Common myeloid progenitor, CD34-positive (primary cell): ENCODE measurements at regions not wholly inside any gene's neighbourhood (a gene's known extent, or its start where the extent isn't known, plus 50 kb on each side); places are given as distances from the start of the nearest gene placed in this dataset.

Experiments
- CTCF ChIA-PET: fragments of 350-600 bp; sonication (Branson Sonifier 250); formaldehyde crosslinking; loops from one replicate; lab custom pipeline; 2021; ENCODE audit warnings: antibody characterized with exemption; lab: Charles Lee
- POLR2A ChIA-PET: fragments of 350-600 bp; sonication (Branson Sonifier 250); formaldehyde crosslinking; loops from one replicate; lab custom pipeline; 2021; ENCODE audit warnings: antibody characterized with exemption; lab: Charles Lee
- DNase-seq, 3 donors: peaks; one replicate each; pipeline versions ENCODE4 v3.0.0 to v3.0.0-alpha.2; 2013
- H3K27ac ChIP-seq, 2 experiments: 1 replicate in 1 of 2; 2 replicates in 1 of 2; pipeline ENCODE4 v1.7.0; 2013; ENCODE audit warnings: inconsistent platforms in 2 of 2, low read length in 2 of 2, mild to moderate bottlenecking in 2 of 2, low read depth in 1 of 2, moderate library complexity in 1 of 2; ENCODE audit not compliant: severe bottlenecking in 2 of 2, insufficient read depth in 1 of 2, poor library complexity in 1 of 2
- H3K27me3 ChIP-seq, 5 experiments: replicated peaks in 2 of 5; 1 replicate in 3 of 5; 2 replicates in 2 of 5; pipeline versions ENCODE4 v1.6.1 to v1.7.0; 2013; ENCODE audit warnings: low read length in 4 of 5, mild to moderate bottlenecking in 2 of 5, moderate library complexity in 2 of 5, inconsistent platforms in 1 of 5; ENCODE audit not compliant: insufficient read depth in 5 of 5, control insufficient read depth in 4 of 5
- H3K36me3 ChIP-seq, 4 experiments: 1 replicate in 2 of 4; 2 replicates in 2 of 4; pipeline versions ENCODE4 v1.6.1 to v1.7.0; 2013; ENCODE audit warnings: low read length in 3 of 4, control low read depth in 1 of 4, mild to moderate bottlenecking in 1 of 4; ENCODE audit not compliant: control insufficient read depth in 4 of 4, insufficient read depth in 4 of 4
- H3K4me1 ChIP-seq, 4 experiments: 1 replicate in 3 of 4; 2 replicates in 1 of 4; pipeline versions ENCODE4 v1.6.1 to v1.7.1; 2013; ENCODE audit warnings: low read length in 3 of 4, mild to moderate bottlenecking in 3 of 4, control low read depth in 1 of 4, inconsistent platforms in 1 of 4, moderate library complexity in 1 of 4; ENCODE audit not compliant: control insufficient read depth in 4 of 4, insufficient read depth in 4 of 4; ENCODE audit errors: control extremely low read depth in 1 of 4
- H3K4me3 ChIP-seq, 7 experiments: 1 replicate in 4 of 7; 2 replicates in 3 of 7; pipeline versions ENCODE4 v1.5.1 to v1.7.0; 2013; ENCODE audit warnings: mild to moderate bottlenecking in 7 of 7, low read length in 6 of 7, moderate library complexity in 6 of 7, inconsistent platforms in 2 of 7, low read depth in 2 of 7, control low read depth in 1 of 7; ENCODE audit not compliant: insufficient read depth in 4 of 7, control insufficient read depth in 1 of 7; ENCODE audit errors: extremely low read depth in 1 of 7
- H3K9me3 ChIP-seq, 5 experiments: 1 replicate in 4 of 5; 2 replicates in 1 of 5; pipeline versions ENCODE4 v1.6.1 to v1.7.1; 2013; ENCODE audit warnings: low read length in 4 of 5, mild to moderate bottlenecking in 2 of 5, inconsistent platforms in 1 of 5, low read depth in 1 of 5, moderate library complexity in 1 of 5; ENCODE audit not compliant: control insufficient read depth in 4 of 5, insufficient read depth in 2 of 5; ENCODE audit errors: control extremely low read depth in 1 of 5
- WGBS: methylation state at CpG from one replicate; pipeline ENCODE4 v1.1.5; 2013; ENCODE audit not compliant: insufficient coverage; 5-methylcytosine and 5-hydroxymethylcytosine counted together

DNA sequence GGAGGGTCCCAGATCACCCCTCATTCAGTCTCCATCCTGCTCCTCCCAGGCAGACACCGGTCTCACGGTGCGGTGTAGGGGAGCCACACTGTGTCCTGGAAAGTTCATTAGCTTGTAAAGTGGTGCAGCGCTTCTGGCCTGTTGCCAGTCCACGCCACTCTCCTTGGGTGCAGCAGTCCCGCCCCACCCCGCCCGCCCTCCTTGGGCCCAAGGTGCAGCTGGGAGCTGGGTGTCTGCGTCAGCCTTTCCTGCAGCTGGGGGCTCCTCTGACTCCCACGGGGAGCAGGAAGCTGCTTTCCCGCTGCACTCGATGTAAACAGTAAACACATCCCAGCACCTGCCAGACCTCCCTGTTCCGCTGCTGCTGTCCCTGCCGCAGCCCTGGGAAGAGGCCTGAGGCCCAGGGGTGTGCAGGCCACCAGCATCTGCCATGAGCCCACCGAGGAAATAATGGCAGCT lies 53.8 kb upstream of the ASB18 start:
- Histone ChIP-seq H3K4me1 (no peaks in the 10 kb centered on the region), H3K27ac (no peak overlapping the region), H3K27me3 (peaks cover 0 to 4% (median 0%) of the 10 kb centered on the region in 5 experiments), H3K4me3 (no peak overlapping the region), H3K9me3 (peaks cover 0 to 7% (median 0%) of the 10 kb centered on the region in 5 experiments), H3K36me3 (no peaks in the 10 kb centered on the region)
- POLR2A ChIA-PET: no interaction called here
- CTCF ChIA-PET: no interaction called here
- WGBS: 83% methylated on average over 13 of the region's 15 CpGs
- no peak for DNase-seq

DNA sequence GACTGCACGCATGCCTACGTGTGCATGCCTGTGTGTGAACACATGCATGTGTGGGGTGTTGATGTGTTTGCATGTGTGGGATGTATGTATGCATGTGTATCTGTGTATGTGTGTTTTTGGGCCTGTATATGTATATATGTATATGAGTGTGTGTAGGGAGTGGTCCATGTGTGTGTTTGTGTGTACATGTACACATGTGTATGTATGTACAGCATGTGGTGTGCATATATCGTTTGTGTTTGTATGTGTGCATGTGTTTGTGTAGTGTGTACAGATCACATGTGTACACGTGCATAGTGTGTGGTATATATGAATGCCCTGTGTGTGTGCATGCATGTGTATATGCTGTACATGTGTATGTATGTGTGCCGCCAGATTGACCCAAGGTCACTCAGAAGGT lies 54.2 kb upstream of the ASB18 start:
- no peaks in the 10 kb centered on the region for H3K4me1 ChIP-seq
- peaks cover 0 to 4% (median 0%) of the 10 kb centered on the region in 5 experiments for H3K27me3 ChIP-seq
- no peak for DNase-seq
- POLR2A ChIA-PET: no interaction called here
- H3K4me3 ChIP-seq: no peak overlapping the region
- peaks cover 0 to 4% (median 0%) of the 10 kb centered on the region in 5 experiments for H3K9me3 ChIP-seq
- H3K27ac ChIP-seq: no peak overlapping the region
- no peaks in the 10 kb centered on the region for H3K36me3 ChIP-seq
- CTCF ChIA-PET: no interaction called here
- WGBS: 100% methylated on average over 3 of the region's 5 CpGs

DNA sequence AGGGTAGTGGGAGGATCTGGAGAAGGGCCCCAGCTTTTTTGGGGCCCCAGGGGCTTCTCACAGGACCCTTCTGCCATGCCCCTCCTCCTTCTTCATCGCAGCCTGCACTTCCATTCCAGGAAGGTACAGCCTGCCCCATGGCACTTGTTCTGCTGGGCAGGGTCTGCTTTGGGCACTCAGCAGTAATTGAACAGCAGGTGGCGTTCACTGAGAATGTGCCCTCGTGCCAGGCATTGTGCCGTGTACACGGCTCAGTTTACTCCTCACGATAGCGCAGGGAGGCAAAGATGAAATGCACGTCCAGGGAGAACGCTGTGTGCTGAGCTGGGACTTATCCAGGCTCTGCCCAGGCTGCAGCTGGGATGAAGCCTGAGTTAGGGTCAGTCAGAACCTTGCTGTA lies 54.8 kb upstream of the ASB18 start:
- CTCF ChIA-PET: no interaction called here
- 95% methylated on average over 6 of the region's 9 CpGs for WGBS
- no peaks in the 10 kb centered on the region for H3K4me1 ChIP-seq
- no peaks in the 10 kb centered on the region for H3K9me3 ChIP-seq
- no peak for DNase-seq
- H3K36me3 ChIP-seq: no peaks in the 10 kb centered on the region
- POLR2A ChIA-PET: no interaction called here
- peaks cover 0 to 4% (median 0%) of the 10 kb centered on the region in 5 experiments for H3K27me3 ChIP-seq
- no peak overlapping the region for H3K27ac ChIP-seq
- H3K4me3 ChIP-seq: no peak overlapping the region

DNA sequence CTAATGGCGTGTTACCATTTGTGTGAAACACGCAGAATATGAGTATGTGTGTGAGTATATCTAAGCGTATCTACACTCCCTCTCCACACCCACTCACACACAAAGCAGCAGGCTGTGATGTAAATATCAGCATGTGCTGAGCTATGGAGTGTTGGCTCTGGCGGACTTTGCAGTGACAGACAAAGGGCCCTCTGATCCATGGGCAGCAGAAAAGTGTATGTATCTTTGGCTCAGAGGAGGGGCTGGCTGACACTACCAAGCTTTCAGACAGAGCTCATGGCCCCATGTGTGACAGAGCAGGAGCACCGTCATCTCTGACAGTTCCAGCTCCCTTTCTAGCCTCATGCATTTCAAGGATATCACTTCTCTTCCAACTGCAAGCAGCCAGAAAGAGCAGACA lies 57.2 kb upstream of the ASB18 start:
- no peak overlapping the region for H3K4me3 ChIP-seq
- no peak overlapping the region for H3K27ac ChIP-seq
- H3K36me3 ChIP-seq: no peaks in the 10 kb centered on the region
- no peaks in the 10 kb centered on the region for H3K4me1 ChIP-seq
- 100% methylated on average over 1 of the region's 5 CpGs for WGBS
- ChIA-PET CTCF (interaction anchor here (0.9 kb wide), 1 partner anchor 322 kb away, joined by 3 read pairs; no protein-coding TSS in a partner anchor), POLR2A (no interaction called here)
- H3K9me3 ChIP-seq: no peaks in the 10 kb centered on the region
- H3K27me3 ChIP-seq: peaks cover 0 to 4% (median 0%) of the 10 kb centered on the region in 5 experiments
- DNase-seq: no peak

DNA sequence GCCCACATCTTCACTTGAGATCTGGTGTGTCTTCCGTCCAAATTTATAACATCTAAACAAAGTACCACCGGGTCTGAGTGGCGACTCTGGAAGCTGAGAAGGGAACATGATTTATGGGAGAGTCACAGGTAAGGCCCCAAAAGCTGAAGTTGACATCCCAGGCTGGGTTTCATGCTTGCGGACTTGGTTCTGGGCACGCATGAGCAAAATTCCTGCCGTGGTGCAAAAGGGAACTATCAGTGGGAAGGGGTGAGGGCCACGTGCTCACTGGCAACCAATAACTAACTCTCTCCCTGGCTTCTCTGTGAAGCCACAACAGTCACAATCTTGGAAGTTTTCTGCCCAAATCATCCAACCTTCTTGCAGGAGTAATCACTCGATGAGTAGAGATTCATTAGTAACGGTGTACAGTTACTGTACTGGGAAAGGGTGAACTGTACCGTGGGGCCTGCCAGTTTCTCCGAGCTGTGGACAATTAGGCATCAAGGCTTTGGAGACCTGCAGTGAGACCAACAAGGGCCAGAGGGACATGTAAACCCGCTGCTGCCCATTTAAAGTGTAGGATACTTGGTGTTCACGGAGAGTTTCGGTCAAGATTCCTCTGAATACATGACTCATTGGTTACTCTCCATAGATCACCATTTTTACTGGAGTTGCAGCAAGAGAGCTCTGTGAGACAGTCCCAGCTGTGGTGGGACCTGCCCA lies 69.4 kb upstream of the ASB18 start:
- H3K4me1 ChIP-seq: no peaks in the 10 kb centered on the region
- ChIA-PET POLR2A (no interaction called here), CTCF (no interaction called here)
- H3K27me3 ChIP-seq: peaks cover 0 to 4% (median 0%) of the 10 kb centered on the region in 5 experiments
- no peak for DNase-seq
- no peak overlapping the region for H3K27ac ChIP-seq
- no peaks in the 10 kb centered on the region for H3K9me3 ChIP-seq
- H3K4me3 ChIP-seq: no peak overlapping the region
- no peaks in the 10 kb centered on the region for H3K36me3 ChIP-seq
- WGBS: 92% methylated on average over 10 of the region's 14 CpGs

DNA sequence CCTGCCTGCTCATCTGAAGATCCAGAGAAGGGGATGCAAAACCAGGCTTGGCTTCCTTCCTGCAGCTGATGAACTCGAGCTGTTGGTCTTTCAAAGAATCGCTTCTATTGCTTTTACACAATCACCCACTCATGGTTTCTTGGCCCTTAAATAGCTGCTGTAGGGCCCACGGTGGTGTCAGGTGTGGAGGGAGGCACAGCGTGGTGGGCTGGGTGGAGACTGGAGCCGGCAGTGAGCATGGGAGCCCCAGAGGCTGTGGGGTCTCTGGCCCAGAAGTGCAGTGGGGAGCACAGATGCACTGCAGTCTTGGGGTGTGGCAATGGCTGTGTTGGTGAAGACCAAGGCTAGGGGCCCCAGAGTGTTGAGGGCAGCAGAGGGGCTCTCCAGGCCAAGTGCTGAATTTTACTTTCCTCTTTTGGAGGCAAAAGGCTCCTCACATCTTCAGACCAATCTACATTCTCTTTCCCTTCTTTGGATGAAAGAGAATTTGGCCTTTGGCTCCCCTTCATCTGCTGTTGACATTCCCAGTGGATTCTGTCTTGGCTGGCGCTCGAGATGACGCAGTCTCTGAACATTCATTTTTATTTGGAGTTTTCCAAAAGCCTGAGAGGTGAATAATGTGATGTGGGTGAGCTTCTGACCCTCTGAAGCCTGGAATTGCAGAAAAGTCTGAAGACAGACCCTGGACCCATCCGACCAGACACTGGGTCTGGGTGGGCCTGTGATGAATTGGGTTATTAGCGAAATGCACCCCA lies 70.1 kb upstream of the ASB18 start:
- H3K36me3 ChIP-seq: no peaks in the 10 kb centered on the region
- H3K4me1 ChIP-seq: peaks cover 0 to 4% (median 1%) of the 10 kb centered on the region in 4 experiments
- no peaks in the 10 kb centered on the region for H3K9me3 ChIP-seq
- ChIA-PET CTCF (no interaction called here), POLR2A (no interaction called here)
- no peak overlapping the region for H3K27ac ChIP-seq
- DNase-seq: no peak
- no peak overlapping the region for H3K4me3 ChIP-seq
- WGBS: 96% methylated on average over 8 of the region's 10 CpGs
- H3K27me3 ChIP-seq: peaks cover 0 to 4% (median 0%) of the 10 kb centered on the region in 5 experiments
